ENCODE measurements at regions not wholly inside any gene's neighbourhood (a gene's known extent, or its start where the extent isn't known, plus 50 kb on each side); places are given as distances from the start of the nearest gene placed in this dataset.
"Not testable (repeated sequence)": the region's sequence is repeated elsewhere in the genome, so short reads cannot be mapped to it uniquely, and the experiment has no call there.

DNA sequence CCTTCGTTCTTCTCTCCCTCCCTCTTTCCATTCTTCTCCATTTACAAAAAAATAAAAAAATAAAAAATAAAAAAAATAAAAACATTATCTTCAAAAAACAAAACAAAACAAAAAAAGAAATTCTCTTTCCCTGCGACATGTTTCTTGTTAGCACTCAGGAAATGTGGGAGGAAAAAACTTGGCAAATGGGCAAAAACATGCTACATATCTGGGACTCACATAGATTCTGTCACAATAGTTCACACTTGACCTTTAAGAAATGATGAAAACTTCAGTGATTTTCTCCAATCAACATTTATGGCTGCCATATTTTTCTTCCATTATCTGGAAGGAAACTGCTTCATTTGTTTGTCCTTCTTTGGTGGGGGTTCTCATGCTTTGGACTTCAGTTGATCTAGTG is 109.3 kb downstream of the PRKAB2 start:
- no peak for DNase-seq (ENCODE audit: low read depth in 2 of 2)

DNA sequence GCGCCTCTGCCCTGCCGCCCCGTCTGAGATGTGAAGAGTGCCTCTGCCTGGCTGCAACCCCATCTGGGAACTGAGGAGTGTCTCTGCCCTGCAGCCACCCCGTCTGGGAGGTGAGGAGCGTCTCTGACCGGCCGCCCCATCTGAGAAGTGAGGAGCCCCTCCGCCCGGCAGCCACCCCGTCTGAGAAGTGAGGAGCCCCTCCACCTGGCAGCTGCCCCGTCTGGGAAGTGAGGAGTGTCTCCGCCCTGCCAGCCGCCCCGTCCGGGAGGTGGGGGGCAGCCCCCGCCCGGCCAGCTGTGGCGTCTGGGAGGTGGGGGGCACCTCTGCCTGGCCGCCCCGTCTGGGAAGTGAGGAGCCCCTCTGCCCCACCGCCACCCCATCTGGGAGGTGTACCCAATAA is 110.4 kb downstream of the PRKAB2 start:
- not testable (repeated sequence) for DNase-seq (ENCODE audit: low read depth in 2 of 2)

DNA sequence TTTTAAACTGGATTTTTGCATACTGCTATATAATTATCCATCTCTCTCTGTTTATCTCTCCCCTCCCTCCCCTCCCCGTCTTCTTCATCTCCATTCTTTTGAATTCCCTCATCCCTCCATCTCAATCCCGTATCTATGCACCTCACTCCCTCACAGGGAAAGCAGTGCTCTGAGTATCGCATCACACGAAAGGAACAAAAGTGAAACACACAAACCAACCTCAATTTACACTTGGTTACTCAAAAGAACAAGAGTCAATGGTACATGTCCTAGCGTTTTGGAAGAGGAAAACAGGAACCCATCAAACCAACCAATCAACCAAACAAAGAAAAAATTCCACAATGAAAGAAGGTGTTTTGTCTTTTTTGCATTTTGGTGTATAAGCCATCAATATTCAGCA is 115.1 kb downstream of the NBPF12 start:
- DNase-seq (ENCODE audit: low read depth in 2 of 2), result no peak

DNA sequence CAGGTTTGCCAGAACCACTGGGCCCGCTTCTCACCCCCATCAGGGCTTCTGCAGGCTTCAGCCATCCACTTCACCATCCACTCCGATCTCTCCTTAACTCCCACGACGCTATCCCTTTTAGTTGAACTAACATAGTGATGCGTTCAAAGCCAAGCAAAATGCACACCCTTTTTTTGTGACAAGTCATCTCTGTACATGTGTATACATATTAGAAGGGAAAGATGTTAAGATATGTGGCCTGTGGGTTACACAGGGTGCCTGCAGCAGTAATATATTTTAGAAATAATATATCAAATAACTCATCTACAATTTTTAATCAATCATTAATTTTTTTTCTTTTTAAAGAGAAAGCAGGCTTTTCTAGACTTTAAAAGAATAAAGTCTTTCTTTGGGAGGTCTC is 114.6 kb downstream of the NBPF12 start:
- DNase-seq (ENCODE audit: low read depth in 2 of 2), result no peak

- no peak for DNase-seq (ENCODE audit: low read depth in 2 of 2)
These were observed 114.0 kb downstream of the NBPF12 start for GRCh38 chr1:147052143-147052542.

- DNase-seq (ENCODE audit: low read depth in 2 of 2), result no peak
These were observed 113.0 kb downstream of the NBPF12 start for GRCh38 chr1:147051136-147051535.

DNA sequence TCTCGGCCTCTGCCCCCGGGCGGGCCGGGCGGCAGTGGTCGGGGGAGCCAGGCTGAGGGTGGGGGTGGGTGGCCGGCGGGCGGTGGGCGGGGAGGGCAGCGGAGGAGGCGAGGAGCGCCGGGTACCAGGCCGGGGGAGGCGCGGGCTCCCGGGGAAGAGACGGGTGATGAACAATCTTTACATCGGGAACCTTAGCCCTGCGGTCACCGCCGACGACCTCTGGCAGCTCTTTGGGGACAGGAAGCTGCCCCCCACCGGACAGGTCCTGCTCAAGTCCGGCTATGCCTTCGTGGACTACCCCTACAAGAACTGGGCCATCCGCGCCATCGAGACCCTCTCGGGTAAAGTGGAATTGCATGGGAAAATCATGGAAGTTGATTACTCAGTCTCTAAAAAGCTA is 112.5 kb downstream of the NBPF12 start:
- DNase-seq (ENCODE audit: low read depth in 2 of 2), result no peak

DNA sequence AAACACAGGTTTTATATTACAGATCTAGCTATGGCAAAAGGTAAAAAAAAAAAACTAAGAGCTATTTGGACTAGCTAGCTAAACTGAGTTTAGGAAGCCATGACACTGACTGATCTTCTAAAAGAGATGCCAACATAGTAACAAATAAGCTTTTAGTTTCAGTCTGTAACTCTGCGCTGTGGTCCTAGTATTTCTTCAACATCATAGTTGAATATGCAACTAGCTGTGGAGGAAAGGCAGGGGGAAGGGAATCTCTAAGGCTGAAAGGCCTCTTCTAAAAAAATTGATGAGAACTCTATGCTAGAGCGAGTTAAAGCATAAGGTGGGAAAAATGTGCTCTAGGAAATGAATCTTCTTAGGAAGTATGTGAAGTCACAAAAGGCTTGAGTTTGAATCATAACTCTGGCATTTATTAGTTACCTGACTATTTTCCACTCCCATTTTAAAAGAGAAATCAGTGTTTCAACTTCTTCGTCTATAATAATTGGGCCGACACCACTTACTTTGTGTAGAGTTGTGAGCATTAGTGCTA is 108.8 kb downstream of the NBPF12 start:
- DNase-seq (ENCODE audit: low read depth in 2 of 2), result not testable (repeated sequence)

DNA sequence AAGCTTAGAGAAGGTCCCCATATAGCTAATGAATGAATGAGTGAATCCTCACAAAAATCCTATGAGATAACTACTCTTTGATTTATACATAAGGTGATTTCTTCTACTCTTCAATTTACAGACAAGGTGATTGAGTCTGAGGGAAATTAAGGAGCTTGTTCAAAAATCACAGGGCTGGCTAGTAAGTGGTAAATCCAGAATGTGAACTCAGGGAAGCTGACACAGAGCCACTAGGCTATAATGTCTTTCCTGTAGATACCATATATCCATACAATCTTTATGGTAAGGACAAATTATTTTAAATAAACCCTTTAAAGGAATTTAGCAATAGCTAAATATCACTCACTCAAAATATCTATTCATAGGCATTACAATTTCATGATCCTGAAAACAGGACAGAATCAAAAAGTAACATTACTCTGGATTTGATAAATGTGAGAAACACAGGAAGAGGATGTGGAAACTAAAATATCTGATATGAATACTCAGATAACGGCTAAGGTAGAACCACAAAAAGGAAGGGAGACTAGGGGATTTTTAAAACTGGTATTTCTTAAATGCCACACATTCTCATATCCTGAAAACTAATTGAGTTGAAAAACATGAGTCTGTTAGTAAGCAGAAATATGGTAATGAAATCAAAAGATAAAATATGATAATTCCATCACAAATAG is 108.2 kb downstream of the NBPF12 start:
- DNase-seq (ENCODE audit: low read depth in 2 of 2), result no peak

Measured in stimulated activated CD8-positive, alpha-beta memory T cell treated with anti-CD3 and anti-CD28 coated beads, Interleukin-2, amount 100 ng/mL, for 1 hour (primary cell).